CD4-positive, alpha-beta T cell (primary cell): ENCODE measurements at regions not wholly inside any gene's neighbourhood (a gene's known extent, or its start where the extent isn't known, plus 50 kb on each side); places are given as distances from the start of the nearest gene placed in this dataset.
"Not testable (repeated sequence)": the region's sequence is repeated elsewhere in the genome, so short reads cannot be mapped to it uniquely, and the experiment has no call there.

ENCODE experiments used
- ATAC-seq: fragments of 200-7000 bp; cut with Tn5 transposase; one replicate; pipeline ENCODE4 v1.10.0; 2022; ENCODE audit warnings: mild to moderate bottlenecking; ENCODE audit not compliant: poor library complexity
- CTCF ChIA-PET: fragments of 350-600 bp; sonication (Branson Sonifier 250); formaldehyde crosslinking; loops from one replicate; lab custom pipeline; 2021; ENCODE audit warnings: antibody characterized with exemption, inconsistent platforms; lab: Charles Lee
- POLR2A ChIA-PET: fragments of 350-600 bp; sonication (Branson Sonifier 250); formaldehyde crosslinking; loops from one replicate; lab custom pipeline; 2021; ENCODE audit warnings: antibody characterized with exemption, inconsistent platforms; lab: Charles Lee
- DNase-seq, 14 experiments: peaks; one replicate each; pipeline ENCODE4 v3.0.0-alpha.2; 2013 to 2020; ENCODE audit warnings: mixed read lengths in 2 of 14
- H3K27ac ChIP-seq, 2 donors: one replicate each; pipeline versions ENCODE4 v1.5.1 to v1.7.0; 2013; ENCODE audit warnings: low read length in 2 of 2, low read depth in 1 of 2, mild to moderate bottlenecking in 1 of 2
- H3K27me3 ChIP-seq, 2 experiments: 1 replicate in 1 of 2; 2 replicates in 1 of 2; pipeline versions ENCODE4 v1.6.1 to v1.7.0; 2013; ENCODE audit warnings: low read length in 2 of 2, control low read depth in 1 of 2, mild to moderate bottlenecking in 1 of 2, moderate library complexity in 1 of 2; ENCODE audit not compliant: insufficient read depth in 2 of 2, control insufficient read depth in 1 of 2
- H3K36me3 ChIP-seq: one replicate; pipeline ENCODE4 v1.6.1; 2013; ENCODE audit warnings: low read length, control low read depth; ENCODE audit not compliant: insufficient read depth
- H3K4me1 ChIP-seq: one replicate; pipeline ENCODE4 v1.6.1; 2013; ENCODE audit warnings: low read length, control low read depth; ENCODE audit not compliant: insufficient read depth
- H3K4me3 ChIP-seq: one replicate; pipeline ENCODE4 v1.5.1; 2013; ENCODE audit warnings: mild to moderate bottlenecking, low read length, moderate library complexity
- H3K9me3 ChIP-seq, 2 experiments: 1 replicate in 1 of 2; 2 replicates in 1 of 2; pipeline versions ENCODE4 v1.6.1 to v1.7.0; 2013; ENCODE audit warnings: low read length in 2 of 2, mild to moderate bottlenecking in 2 of 2, control low read depth in 1 of 2, moderate library complexity in 1 of 2; ENCODE audit not compliant: control insufficient read depth in 1 of 2, insufficient read depth in 1 of 2
- H3K27ac Mint-ChIP-seq: one replicate; pipeline ENCODE4 v1.8.0; 2020; ENCODE audit warnings: mixed read lengths
- H3K27me3 Mint-ChIP-seq: one replicate; pipeline ENCODE4 v1.8.0; 2021; ENCODE audit warnings: mixed read lengths
- H3K36me3 Mint-ChIP-seq: one replicate; pipeline ENCODE4 v1.8.0; 2021; ENCODE audit warnings: low read depth, mixed read lengths
- H3K4me1 Mint-ChIP-seq: one replicate; pipeline ENCODE4 v1.8.0; 2021; ENCODE audit warnings: low read depth, mixed read lengths
- H3K4me3 Mint-ChIP-seq: one replicate; pipeline ENCODE4 v1.8.0; 2020; ENCODE audit warnings: mild to moderate bottlenecking, mixed read lengths
- H3K9me3 Mint-ChIP-seq: one replicate; pipeline ENCODE4 v1.8.0; 2020; ENCODE audit warnings: mixed read lengths
- intact Hi-C, 2 experiments: fragments of 100-400 bp; cut with DNase I in 1 of 2; cut with micrococcal nuclease in 1 of 2; formaldehyde crosslinking; loops; one replicate each; pipeline versions ENCODE4 v1.15.1 to v1.9.0; 2023 to 2025; cut with DNase I, micrococcal nuclease
- TF ChIP-seq, protein P1 (sequence below): fragments of 200-600 bp; IDR thresholded peaks from one replicate; pipeline ENCODE4 v1.8.0; 2022; ENCODE audit warnings: antibody characterized with exemption, mild to moderate bottlenecking

- H3K36me3 Mint-ChIP-seq: no peaks in the 10 kb centered on the region
- no peak overlapping the region for H3K27ac Mint-ChIP-seq
- H3K4me3 ChIP-seq: no peak overlapping the region
- no peaks in the 10 kb centered on the region for H3K4me1 ChIP-seq
- no peak overlapping the region for H3K27ac ChIP-seq
- H3K27me3 ChIP-seq: no peaks in the 10 kb centered on the region
- ChIA-PET CTCF (no interaction called here), POLR2A (no interaction called here)
- intact Hi-C loops: no loop called here
- H3K4me1 Mint-ChIP-seq: no peaks in the 10 kb centered on the region
- DNase-seq (no peak), ATAC-seq (no peak)
- no peaks in the 10 kb centered on the region for H3K36me3 ChIP-seq
- H3K9me3 ChIP-seq: no peaks in the 10 kb centered on the region
- TF ChIP-seq, protein P1, sequence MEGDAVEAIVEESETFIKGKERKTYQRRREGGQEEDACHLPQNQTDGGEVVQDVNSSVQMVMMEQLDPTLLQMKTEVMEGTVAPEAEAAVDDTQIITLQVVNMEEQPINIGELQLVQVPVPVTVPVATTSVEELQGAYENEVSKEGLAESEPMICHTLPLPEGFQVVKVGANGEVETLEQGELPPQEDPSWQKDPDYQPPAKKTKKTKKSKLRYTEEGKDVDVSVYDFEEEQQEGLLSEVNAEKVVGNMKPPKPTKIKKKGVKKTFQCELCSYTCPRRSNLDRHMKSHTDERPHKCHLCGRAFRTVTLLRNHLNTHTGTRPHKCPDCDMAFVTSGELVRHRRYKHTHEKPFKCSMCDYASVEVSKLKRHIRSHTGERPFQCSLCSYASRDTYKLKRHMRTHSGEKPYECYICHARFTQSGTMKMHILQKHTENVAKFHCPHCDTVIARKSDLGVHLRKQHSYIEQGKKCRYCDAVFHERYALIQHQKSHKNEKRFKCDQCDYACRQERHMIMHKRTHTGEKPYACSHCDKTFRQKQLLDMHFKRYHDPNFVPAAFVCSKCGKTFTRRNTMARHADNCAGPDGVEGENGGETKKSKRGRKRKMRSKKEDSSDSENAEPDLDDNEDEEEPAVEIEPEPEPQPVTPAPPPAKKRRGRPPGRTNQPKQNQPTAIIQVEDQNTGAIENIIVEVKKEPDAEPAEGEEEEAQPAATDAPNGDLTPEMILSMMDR: no peak
- peaks cover 6% of the 10 kb centered on the region for H3K9me3 Mint-ChIP-seq
- no peaks in the 10 kb centered on the region for H3K27me3 Mint-ChIP-seq
- no peak overlapping the region for H3K4me3 Mint-ChIP-seq
Measured at GRCh38 chr4:128623508-128624215, 185.8 kb upstream of the JADE1 start.

DNA sequence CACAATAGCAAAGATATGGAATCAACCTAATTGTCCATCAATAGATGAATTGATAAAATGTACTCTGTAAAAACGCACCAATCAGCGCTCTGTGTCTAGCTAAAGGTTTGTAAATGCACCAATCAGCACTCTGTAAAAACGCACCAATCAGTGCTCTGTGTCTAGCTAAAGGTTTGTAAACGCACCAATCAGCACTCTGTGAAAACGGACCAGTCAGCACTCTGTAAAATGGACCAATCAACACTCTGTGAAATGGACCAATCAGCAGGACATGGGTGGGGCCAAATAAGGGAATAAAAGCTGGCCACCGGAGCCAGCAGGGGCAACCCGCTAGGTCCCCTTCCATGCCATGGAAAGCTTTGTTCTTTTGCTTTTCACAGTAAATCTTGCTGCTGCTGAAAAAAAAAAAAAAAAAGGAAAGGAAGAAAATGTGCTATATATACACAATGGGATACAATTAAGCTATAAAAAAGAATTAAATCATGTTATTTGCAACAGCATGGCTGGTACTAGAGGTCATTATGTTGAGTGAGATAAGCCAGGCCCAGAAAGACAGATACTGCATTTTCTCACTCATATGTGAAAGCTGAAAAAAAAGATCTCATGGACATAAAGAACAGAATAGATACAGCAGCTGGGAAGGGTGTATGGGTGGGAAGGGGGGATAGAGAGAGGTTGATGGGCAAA, 189.1 kb upstream of the JADE1 start:
- H3K4me1 Mint-ChIP-seq, POLR2A ChIA-PET, H3K27ac ChIP-seq, H3K27ac Mint-ChIP-seq, ATAC-seq, H3K9me3 Mint-ChIP-seq, H3K9me3 ChIP-seq, H3K4me3 Mint-ChIP-seq, H3K36me3 ChIP-seq, H3K36me3 Mint-ChIP-seq, H3K4me1 ChIP-seq, DNase-seq, intact Hi-C loops, H3K4me3 ChIP-seq, H3K27me3 ChIP-seq, H3K27me3 Mint-ChIP-seq: not testable (repeated sequence)
- CTCF ChIA-PET: interaction anchor here (1.0 kb wide), 1 partner anchor 9 kb away, joined by 3 read pairs; no protein-coding TSS in a partner anchor

DNA sequence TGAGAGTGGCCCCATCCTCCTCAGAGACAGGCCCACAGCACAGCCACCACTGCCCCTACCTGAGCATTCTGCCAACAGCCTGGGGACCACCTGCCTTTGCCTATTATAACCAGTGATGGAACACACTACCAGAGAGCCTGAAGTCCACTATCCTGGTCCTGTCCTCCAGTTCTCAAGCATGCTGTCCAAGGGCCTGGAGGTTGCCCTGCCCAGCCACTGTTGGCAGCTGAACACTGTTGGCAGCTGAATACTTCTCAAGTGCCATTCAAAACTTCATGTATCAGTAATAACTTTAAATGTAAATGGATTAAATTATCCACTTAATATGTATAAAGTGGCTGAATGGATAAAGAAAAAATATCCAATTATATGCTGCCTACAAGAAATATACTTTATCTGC, 194.3 kb upstream of the JADE1 start:
- H3K9me3 ChIP-seq: no peaks in the 10 kb centered on the region
- no peak overlapping the region for H3K4me3 ChIP-seq
- CTCF ChIA-PET: no interaction called here
- no peak for ATAC-seq
- Mint-ChIP-seq H3K27me3 (peaks cover 17% of the 10 kb centered on the region), H3K36me3 (no peaks in the 10 kb centered on the region), H3K4me1 (no peaks in the 10 kb centered on the region), H3K27ac (no peak overlapping the region), H3K9me3 (peaks cover 5% of the 10 kb centered on the region), H3K4me3 (no peak overlapping the region)
- no peak for DNase-seq
- intact Hi-C loops: no loop called here
- POLR2A ChIA-PET: no interaction called here
- H3K4me1 ChIP-seq: no peaks in the 10 kb centered on the region
- peaks cover 0 to 4% of the 10 kb centered on the region in 2 experiments for H3K27me3 ChIP-seq
- TF ChIP-seq, protein P1: no peak
- H3K27ac ChIP-seq: no peak overlapping the region
- H3K36me3 ChIP-seq: no peaks in the 10 kb centered on the region
